ENCODE measurements at regions not wholly inside any gene's neighbourhood (a gene's known extent, or its start where the extent isn't known, plus 50 kb on each side); places are given as distances from the start of the nearest gene placed in this dataset.

DNA sequence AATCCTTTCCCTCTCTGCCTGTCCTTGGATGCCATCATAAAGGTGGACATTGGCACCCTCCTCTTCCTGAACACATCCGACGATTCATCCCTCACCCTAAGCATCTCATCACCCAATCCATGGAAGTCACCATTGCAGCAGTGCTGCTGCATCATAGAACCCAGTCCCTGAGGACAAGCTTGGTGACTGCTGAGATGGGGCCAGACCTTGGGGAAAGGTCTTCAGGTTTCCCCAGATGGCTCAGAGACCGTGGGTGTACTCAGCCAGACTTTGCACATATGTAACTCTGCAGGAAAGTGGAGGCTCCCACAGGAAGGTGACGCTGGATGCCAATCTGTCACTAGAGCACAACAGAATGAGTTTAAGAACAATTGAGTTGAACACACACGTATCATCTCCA lies 202.2 kb downstream of the SOX11 start:
- TF ChIP-seq EZH2 (IDR thresholded peaks at IDR 0.05; ENCODE audit: low read depth), result no peak
- TF ChIP-seq, protein P1, sequence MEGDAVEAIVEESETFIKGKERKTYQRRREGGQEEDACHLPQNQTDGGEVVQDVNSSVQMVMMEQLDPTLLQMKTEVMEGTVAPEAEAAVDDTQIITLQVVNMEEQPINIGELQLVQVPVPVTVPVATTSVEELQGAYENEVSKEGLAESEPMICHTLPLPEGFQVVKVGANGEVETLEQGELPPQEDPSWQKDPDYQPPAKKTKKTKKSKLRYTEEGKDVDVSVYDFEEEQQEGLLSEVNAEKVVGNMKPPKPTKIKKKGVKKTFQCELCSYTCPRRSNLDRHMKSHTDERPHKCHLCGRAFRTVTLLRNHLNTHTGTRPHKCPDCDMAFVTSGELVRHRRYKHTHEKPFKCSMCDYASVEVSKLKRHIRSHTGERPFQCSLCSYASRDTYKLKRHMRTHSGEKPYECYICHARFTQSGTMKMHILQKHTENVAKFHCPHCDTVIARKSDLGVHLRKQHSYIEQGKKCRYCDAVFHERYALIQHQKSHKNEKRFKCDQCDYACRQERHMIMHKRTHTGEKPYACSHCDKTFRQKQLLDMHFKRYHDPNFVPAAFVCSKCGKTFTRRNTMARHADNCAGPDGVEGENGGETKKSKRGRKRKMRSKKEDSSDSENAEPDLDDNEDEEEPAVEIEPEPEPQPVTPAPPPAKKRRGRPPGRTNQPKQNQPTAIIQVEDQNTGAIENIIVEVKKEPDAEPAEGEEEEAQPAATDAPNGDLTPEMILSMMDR (conservative IDR thresholded peaks at IDR 0.05), result no peak

Measured in PC-9 (cell line).